GM23338 (cell line): ENCODE measurements at regions not wholly inside any gene's neighbourhood (a gene's known extent, or its start where the extent isn't known, plus 50 kb on each side); places are given as distances from the start of the nearest gene placed in this dataset.

Source experiments
- ATAC-seq: fragments of 200-7000 bp; cut with Tn5 transposase; 3 replicates; pipeline ENCODE4 v1.9.1; 2020
- DNase-seq: peaks from one replicate; pipeline ENCODE4 v3.0.0-alpha.2; 2015; ENCODE audit warnings: low spot score
- H2AFZ ChIP-seq: fragments of 200-600 bp; sonication (generic); 2 replicates; pipeline ENCODE4 v1.8.0; 2016; ENCODE audit warnings: antibody characterized with exemption, mild to moderate bottlenecking, moderate library complexity
- H3F3A ChIP-seq: fragments of 200-600 bp; sonication (generic); replicated peaks from 2 replicates; pipeline ENCODE4 v1.8.0; 2017; ENCODE audit warnings: antibody characterized with exemption, mixed run types, low read depth
- H3K27ac ChIP-seq: fragments of 200-600 bp; sonication (generic); 2 replicates; pipeline ENCODE4 v1.6.1; 2016; ENCODE audit warnings: low read depth
- H3K27me3 ChIP-seq: fragments of 200-600 bp; sonication (generic); 2 replicates; pipeline ENCODE4 v1.8.0; 2016; ENCODE audit warnings: mild to moderate bottlenecking, mixed run types, moderate library complexity; ENCODE audit not compliant: insufficient read depth
- H3K36me3 ChIP-seq: fragments of 200-600 bp; sonication (generic); 2 replicates; pipeline ENCODE4 v1.8.0; 2016; ENCODE audit warnings: mild to moderate bottlenecking; ENCODE audit not compliant: insufficient read depth
- H3K4me1 ChIP-seq: fragments of 200-600 bp; sonication (generic); 2 replicates; pipeline ENCODE4 v1.8.0; 2016; ENCODE audit warnings: mild to moderate bottlenecking, moderate library complexity; ENCODE audit not compliant: insufficient read depth
- H3K4me2 ChIP-seq: fragments of 200-600 bp; sonication (generic); 2 replicates; pipeline ENCODE4 v1.7.1; 2017; ENCODE audit warnings: mixed run types
- H3K4me3 ChIP-seq: fragments of 200-600 bp; sonication (generic); 2 replicates; pipeline ENCODE4 v1.6.1; 2016; ENCODE audit warnings: mixed run types
- H3K79me2 ChIP-seq: fragments of 200-600 bp; sonication (generic); replicated peaks from 2 replicates; pipeline ENCODE4 v1.8.0; 2017; ENCODE audit warnings: mild to moderate bottlenecking; ENCODE audit not compliant: insufficient read depth
- H3K9me2 ChIP-seq: fragments of 200-600 bp; sonication (generic); 2 replicates; pipeline ENCODE4 v1.8.0; 2017; ENCODE audit not compliant: insufficient read depth
- H4K20me1 ChIP-seq: fragments of 200-600 bp; sonication (generic); replicated peaks from 2 replicates; pipeline ENCODE4 v1.8.0; 2017; ENCODE audit warnings: mild to moderate bottlenecking; ENCODE audit not compliant: insufficient read depth
- H3K27ac Mint-ChIP-seq: 2 replicates; pipeline ENCODE4 v1.8.0; 2020; ENCODE audit warnings: inconsistent platforms, mild to moderate bottlenecking, moderate library complexity, mixed read lengths
- H3K27me3 Mint-ChIP-seq: 3 replicates; pipeline ENCODE4 v1.8.0; 2022; ENCODE audit warnings: low read depth, mild to moderate bottlenecking, moderate library complexity, mixed read lengths, inconsistent platforms; ENCODE audit not compliant: insufficient read depth, poor library complexity
- H3K36me3 Mint-ChIP-seq: 3 replicates; pipeline ENCODE4 v1.8.0; 2021; ENCODE audit warnings: low read depth, mild to moderate bottlenecking, inconsistent platforms, moderate library complexity, mixed read lengths
- H3K4me1 Mint-ChIP-seq: 3 replicates; pipeline ENCODE4 v1.8.0; 2020; ENCODE audit warnings: mild to moderate bottlenecking, inconsistent platforms, mixed read lengths
- H3K4me3 Mint-ChIP-seq: 3 replicates; pipeline ENCODE4 v1.8.0; 2021; ENCODE audit warnings: moderate library complexity, mild to moderate bottlenecking, inconsistent platforms, mixed read lengths
- H3K9me3 Mint-ChIP-seq: 3 replicates; pipeline ENCODE4 v1.8.0; 2020; ENCODE audit warnings: moderate library complexity, mild to moderate bottlenecking, inconsistent platforms, mixed read lengths
- CREB1 ChIP-seq: fragments of 250-450 bp; sonication (Bioruptor Pico); IDR thresholded peaks from 2 replicates; pipeline ENCODE4 v1.5.0; 2020; ENCODE audit warnings: low read depth, mild to moderate bottlenecking, moderate library complexity
- EZH2 ChIP-seq: fragments of 200-600 bp; sonication (generic); IDR thresholded peaks from one replicate; pipeline ENCODE4 v1.8.0; 2017; ENCODE audit warnings: antibody characterized with exemption, mild to moderate bottlenecking, low read depth; ENCODE audit not compliant: unreplicated experiment
- EZH2phosphoT487 ChIP-seq: fragments of 200-600 bp; sonication (generic); IDR thresholded peaks from one replicate; pipeline ENCODE4 v1.8.1; 2018; ENCODE audit warnings: antibody characterized with exemption; ENCODE audit not compliant: unreplicated experiment
- JUNB ChIP-seq: IDR thresholded peaks from one replicate; pipeline ENCODE4 v1.6.1; 2016; ENCODE audit warnings: antibody characterized with exemption; ENCODE audit not compliant: unreplicated experiment
- NANOG ChIP-seq: IDR thresholded peaks from 2 replicates; pipeline ENCODE4 v1.6.1; 2016; ENCODE audit warnings: antibody characterized with exemption, borderline replicate concordance
- POLR2AphosphoS5 ChIP-seq: IDR thresholded peaks from 2 replicates; pipeline ENCODE4 v1.6.1; 2016; ENCODE audit warnings: antibody characterized with exemption, low read depth
- STAT1 ChIP-seq: IDR thresholded peaks from one replicate; pipeline ENCODE4 v1.6.1; 2016; ENCODE audit warnings: antibody characterized with exemption; ENCODE audit not compliant: unreplicated experiment
- ZNF114 ChIP-seq: fragments of 250-450 bp; sonication (Bioruptor Pico); IDR thresholded peaks from 2 replicates; pipeline ENCODE4 v1.5.0; 2020; ENCODE audit warnings: mild to moderate bottlenecking, moderate library complexity
- ZNF331 ChIP-seq: fragments of 250-450 bp; sonication (Bioruptor Pico); IDR thresholded peaks from 2 replicates; pipeline ENCODE4 v1.5.0; 2020; ENCODE audit warnings: low read depth, mild to moderate bottlenecking, moderate library complexity
- TF ChIP-seq, protein P1 (sequence below): IDR thresholded peaks from one replicate; pipeline ENCODE4 v1.6.1; 2018; ENCODE audit warnings: antibody characterized with exemption; ENCODE audit not compliant: unreplicated experiment
- TF ChIP-seq, protein P2 (sequence below): IDR thresholded peaks from 2 replicates; pipeline ENCODE4 v1.6.1; 2016; ENCODE audit warnings: antibody characterized with exemption
- TF ChIP-seq, protein P3 (sequence below), 2 experiments: fragments of 200-600 bp in 1 of 2; sonication (generic) in 1 of 2; conservative IDR thresholded peaks; 2 replicates each; pipeline versions ENCODE4 v1.5.1 to v1.6.1; 2016 to 2017; ENCODE audit warnings: antibody characterized with exemption in 2 of 2, low read depth in 2 of 2, mild to moderate bottlenecking in 2 of 2, moderate library complexity in 1 of 2

GRCh38 chr20:24340933-24341332 is 128.5 kb upstream of the SYNDIG1 start:
- Histone ChIP-seq H3K79me2 (no peaks in the 10 kb centered on the region), H3K27ac (no peak overlapping the region), H4K20me1 (no peaks in the 10 kb centered on the region), H3K36me3 (no peaks in the 10 kb centered on the region), H3K27me3 (no peaks in the 10 kb centered on the region), H3K4me2 (no peak overlapping the region), H3K4me1 (no peaks in the 10 kb centered on the region; the same call in 1 of the 2 replicates), H3K9me2 (0 out of 2 replicates have a peak, but pooled peaks cover 9% of the 10 kb centered on the region), H3K4me3 (no peak overlapping the region), H3F3A (no peaks in the 10 kb centered on the region), H2AFZ (no peak overlapping the region)
- DNase-seq (no peak), ATAC-seq (no peak)
- no peak for TF ChIP-seq EZH2
- TF ChIP-seq ZNF331 (CRISPR knock-in tag) = no peak
- TF ChIP-seq, protein P1, sequence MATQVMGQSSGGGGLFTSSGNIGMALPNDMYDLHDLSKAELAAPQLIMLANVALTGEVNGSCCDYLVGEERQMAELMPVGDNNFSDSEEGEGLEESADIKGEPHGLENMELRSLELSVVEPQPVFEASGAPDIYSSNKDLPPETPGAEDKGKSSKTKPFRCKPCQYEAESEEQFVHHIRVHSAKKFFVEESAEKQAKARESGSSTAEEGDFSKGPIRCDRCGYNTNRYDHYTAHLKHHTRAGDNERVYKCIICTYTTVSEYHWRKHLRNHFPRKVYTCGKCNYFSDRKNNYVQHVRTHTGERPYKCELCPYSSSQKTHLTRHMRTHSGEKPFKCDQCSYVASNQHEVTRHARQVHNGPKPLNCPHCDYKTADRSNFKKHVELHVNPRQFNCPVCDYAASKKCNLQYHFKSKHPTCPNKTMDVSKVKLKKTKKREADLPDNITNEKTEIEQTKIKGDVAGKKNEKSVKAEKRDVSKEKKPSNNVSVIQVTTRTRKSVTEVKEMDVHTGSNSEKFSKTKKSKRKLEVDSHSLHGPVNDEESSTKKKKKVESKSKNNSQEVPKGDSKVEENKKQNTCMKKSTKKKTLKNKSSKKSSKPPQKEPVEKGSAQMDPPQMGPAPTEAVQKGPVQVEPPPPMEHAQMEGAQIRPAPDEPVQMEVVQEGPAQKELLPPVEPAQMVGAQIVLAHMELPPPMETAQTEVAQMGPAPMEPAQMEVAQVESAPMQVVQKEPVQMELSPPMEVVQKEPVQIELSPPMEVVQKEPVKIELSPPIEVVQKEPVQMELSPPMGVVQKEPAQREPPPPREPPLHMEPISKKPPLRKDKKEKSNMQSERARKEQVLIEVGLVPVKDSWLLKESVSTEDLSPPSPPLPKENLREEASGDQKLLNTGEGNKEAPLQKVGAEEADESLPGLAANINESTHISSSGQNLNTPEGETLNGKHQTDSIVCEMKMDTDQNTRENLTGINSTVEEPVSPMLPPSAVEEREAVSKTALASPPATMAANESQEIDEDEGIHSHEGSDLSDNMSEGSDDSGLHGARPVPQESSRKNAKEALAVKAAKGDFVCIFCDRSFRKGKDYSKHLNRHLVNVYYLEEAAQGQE = no peak
- no peak for TF ChIP-seq STAT1
- Mint-ChIP-seq H3K27me3 (no peaks in the 10 kb centered on the region), H3K4me1 (no peaks in the 10 kb centered on the region; the same call in 2 of the 3 replicates), H3K9me3 (no peaks in the 10 kb centered on the region), H3K27ac (no peak overlapping the region), H3K4me3 (no peak overlapping the region), H3K36me3 (no peaks in the 10 kb centered on the region; the same call in 2 of the 3 replicates)

DNA sequence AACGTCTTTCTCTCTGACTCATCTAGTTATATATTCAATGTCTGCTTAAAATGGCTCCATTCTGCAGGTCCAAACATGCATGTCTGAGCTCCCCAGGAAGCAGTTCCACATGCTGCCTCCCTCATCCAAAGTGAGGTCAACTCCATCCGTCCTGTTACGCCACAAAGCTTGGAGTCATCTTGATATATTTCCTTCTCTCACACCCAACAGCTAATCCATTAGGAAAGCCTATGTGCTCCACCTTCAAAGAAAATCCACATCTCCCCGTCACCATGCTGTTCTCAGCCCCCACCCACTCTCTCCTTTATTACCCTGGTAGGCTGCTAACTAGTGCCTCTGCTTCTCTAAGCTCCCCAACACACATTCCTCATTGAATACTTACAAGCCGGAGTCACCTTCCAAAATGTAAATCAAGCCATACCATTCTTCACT is 130.2 kb upstream of the SYNDIG1 start:
- H3K27ac ChIP-seq = no peak overlapping the region
- no peaks in the 10 kb centered on the region for H4K20me1 ChIP-seq
- no peaks in the 10 kb centered on the region for H3F3A ChIP-seq
- H3K4me3 ChIP-seq = no peak overlapping the region
- no peak overlapping the region for H3K4me3 Mint-ChIP-seq
- no peaks in the 10 kb centered on the region; the same call in 2 of the 3 replicates for H3K36me3 Mint-ChIP-seq
- no peak overlapping the region for H3K4me2 ChIP-seq
- H3K9me3 Mint-ChIP-seq = no peaks in the 10 kb centered on the region
- H3K4me1 ChIP-seq = no peaks in the 10 kb centered on the region; the same call in 1 of the 2 replicates
- DNase-seq (no peak), ATAC-seq (no peak)
- no peaks in the 10 kb centered on the region for H3K79me2 ChIP-seq
- no peak overlapping the region for H3K27ac Mint-ChIP-seq
- no peaks in the 10 kb centered on the region for H3K36me3 ChIP-seq
- H3K9me2 ChIP-seq = 0 out of 2 replicates have a peak, but pooled peaks cover 9% of the 10 kb centered on the region
- H2AFZ ChIP-seq = no peak overlapping the region
- no peaks in the 10 kb centered on the region for H3K27me3 ChIP-seq
- H3K27me3 Mint-ChIP-seq = no peaks in the 10 kb centered on the region
- H3K4me1 Mint-ChIP-seq = no peaks in the 10 kb centered on the region; the same call in 2 of the 3 replicates
- TF ChIP-seq ZNF114 (CRISPR knock-in tag) = no peak
- TF ChIP-seq, protein P2, sequence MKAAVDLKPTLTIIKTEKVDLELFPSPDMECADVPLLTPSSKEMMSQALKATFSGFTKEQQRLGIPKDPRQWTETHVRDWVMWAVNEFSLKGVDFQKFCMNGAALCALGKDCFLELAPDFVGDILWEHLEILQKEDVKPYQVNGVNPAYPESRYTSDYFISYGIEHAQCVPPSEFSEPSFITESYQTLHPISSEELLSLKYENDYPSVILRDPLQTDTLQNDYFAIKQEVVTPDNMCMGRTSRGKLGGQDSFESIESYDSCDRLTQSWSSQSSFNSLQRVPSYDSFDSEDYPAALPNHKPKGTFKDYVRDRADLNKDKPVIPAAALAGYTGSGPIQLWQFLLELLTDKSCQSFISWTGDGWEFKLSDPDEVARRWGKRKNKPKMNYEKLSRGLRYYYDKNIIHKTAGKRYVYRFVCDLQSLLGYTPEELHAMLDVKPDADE = no peak
- no peak for TF ChIP-seq JUNB
- no peak for TF ChIP-seq CREB1
- TF ChIP-seq, protein P1 = no peak
- TF ChIP-seq ZNF331 (CRISPR knock-in tag) = no peak
- no peak for TF ChIP-seq STAT1
- no peak for TF ChIP-seq EZH2
- TF ChIP-seq, protein P3, sequence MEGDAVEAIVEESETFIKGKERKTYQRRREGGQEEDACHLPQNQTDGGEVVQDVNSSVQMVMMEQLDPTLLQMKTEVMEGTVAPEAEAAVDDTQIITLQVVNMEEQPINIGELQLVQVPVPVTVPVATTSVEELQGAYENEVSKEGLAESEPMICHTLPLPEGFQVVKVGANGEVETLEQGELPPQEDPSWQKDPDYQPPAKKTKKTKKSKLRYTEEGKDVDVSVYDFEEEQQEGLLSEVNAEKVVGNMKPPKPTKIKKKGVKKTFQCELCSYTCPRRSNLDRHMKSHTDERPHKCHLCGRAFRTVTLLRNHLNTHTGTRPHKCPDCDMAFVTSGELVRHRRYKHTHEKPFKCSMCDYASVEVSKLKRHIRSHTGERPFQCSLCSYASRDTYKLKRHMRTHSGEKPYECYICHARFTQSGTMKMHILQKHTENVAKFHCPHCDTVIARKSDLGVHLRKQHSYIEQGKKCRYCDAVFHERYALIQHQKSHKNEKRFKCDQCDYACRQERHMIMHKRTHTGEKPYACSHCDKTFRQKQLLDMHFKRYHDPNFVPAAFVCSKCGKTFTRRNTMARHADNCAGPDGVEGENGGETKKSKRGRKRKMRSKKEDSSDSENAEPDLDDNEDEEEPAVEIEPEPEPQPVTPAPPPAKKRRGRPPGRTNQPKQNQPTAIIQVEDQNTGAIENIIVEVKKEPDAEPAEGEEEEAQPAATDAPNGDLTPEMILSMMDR (conservative IDR thresholded peaks at IDR 0.05; ENCODE audit: low read depth in 2 of 2) = no peak
- no peak for TF ChIP-seq POLR2AphosphoS5
- TF ChIP-seq NANOG = no peak
- no peak for TF ChIP-seq EZH2phosphoT487
